ENCODE measurements at regions not wholly inside any gene's neighbourhood (a gene's known extent, or its start where the extent isn't known, plus 50 kb on each side); places are given as distances from the start of the nearest gene placed in this dataset.
"Not testable (repeated sequence)": the region's sequence is repeated elsewhere in the genome, so short reads cannot be mapped to it uniquely, and the experiment has no call there.

DNA sequence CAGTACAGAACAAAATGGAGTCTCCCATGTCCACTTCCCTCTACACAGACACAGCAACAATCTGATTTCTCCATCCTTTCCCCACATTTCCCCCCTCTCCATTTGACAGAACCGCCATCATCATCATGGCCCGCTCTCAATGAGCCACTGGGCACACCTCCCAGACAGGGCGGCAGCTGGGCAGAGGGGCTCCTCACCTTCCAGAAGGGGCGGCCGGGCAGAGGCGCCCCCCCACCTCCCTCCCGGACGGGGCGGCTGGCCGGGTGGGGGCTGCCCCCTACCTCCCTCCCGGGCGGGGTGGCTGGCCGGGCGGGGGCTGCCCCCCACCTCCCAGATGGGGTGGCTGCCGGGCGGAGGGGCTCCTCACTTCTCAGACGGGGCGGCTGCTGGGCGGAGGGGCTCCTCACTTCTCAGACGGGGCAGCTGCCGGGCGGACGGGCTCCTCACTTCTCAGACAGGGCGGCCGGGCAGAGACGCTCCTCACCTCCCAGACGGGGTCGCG is 337.9 kb downstream of the GOLGA6L6 start:
- TF ChIP-seq EZH2 (IDR thresholded peaks at IDR 0.05; ENCODE audit: borderline replicate concordance, low read length): not testable (repeated sequence)
- TF ChIP-seq, protein P1, sequence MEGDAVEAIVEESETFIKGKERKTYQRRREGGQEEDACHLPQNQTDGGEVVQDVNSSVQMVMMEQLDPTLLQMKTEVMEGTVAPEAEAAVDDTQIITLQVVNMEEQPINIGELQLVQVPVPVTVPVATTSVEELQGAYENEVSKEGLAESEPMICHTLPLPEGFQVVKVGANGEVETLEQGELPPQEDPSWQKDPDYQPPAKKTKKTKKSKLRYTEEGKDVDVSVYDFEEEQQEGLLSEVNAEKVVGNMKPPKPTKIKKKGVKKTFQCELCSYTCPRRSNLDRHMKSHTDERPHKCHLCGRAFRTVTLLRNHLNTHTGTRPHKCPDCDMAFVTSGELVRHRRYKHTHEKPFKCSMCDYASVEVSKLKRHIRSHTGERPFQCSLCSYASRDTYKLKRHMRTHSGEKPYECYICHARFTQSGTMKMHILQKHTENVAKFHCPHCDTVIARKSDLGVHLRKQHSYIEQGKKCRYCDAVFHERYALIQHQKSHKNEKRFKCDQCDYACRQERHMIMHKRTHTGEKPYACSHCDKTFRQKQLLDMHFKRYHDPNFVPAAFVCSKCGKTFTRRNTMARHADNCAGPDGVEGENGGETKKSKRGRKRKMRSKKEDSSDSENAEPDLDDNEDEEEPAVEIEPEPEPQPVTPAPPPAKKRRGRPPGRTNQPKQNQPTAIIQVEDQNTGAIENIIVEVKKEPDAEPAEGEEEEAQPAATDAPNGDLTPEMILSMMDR (IDR thresholded peaks at IDR 0.05; ENCODE audit: low read length): not testable (repeated sequence)
